IMR-90 (cell line): ENCODE measurements at regions not wholly inside any gene's neighbourhood (a gene's known extent, or its start where the extent isn't known, plus 50 kb on each side); places are given as distances from the start of the nearest gene placed in this dataset.

Experiments
- ATAC-seq: fragments of 200-7000 bp; cut with Tn5 transposase; 2 replicates; pipeline ENCODE4 v1.9.1; 2020; ENCODE audit warnings: low read depth, mild to moderate bottlenecking, moderate library complexity
- BruUV-seq: library from RNA; stranded (reverse); fragments of 400-500 nt; replicated peaks from 2 replicates; lab custom pipeline; 2021; lab: Mats Ljungman, UMichigan
- CTCF ChIA-PET: fragments of 300-600 bp; formaldehyde crosslinking; extraction: SDS; loops from one replicate; lab custom pipeline; 2021; ENCODE audit warnings: antibody characterized with exemption; lab: Yijun Ruan, JAX
- POLR2A ChIA-PET: fragments of 300-600 bp; sonication (Branson Sonifier 250); formaldehyde crosslinking; loops from one replicate; lab custom pipeline; 2022; ENCODE audit warnings: antibody characterized with exemption; ENCODE audit not compliant: unreplicated experiment; lab: Charles Lee
- DNase-seq: peaks from one replicate; pipeline ENCODE4 v3.0.0; 2013
- H2AFZ ChIP-seq: replicated peaks from 2 replicates; pipeline ENCODE3; 2013; ENCODE audit warnings: low read length, mild to moderate bottlenecking; ENCODE audit not compliant: poor library complexity
- H2AK5ac ChIP-seq: 2 replicates; pipeline ENCODE4 v1.6.1; 2013; ENCODE audit warnings: low read depth, low read length, inconsistent platforms
- H2AK9ac ChIP-seq: replicated peaks from 2 replicates; pipeline ENCODE3; 2013; ENCODE audit warnings: mild to moderate bottlenecking, low read depth, low read length, moderate library complexity; ENCODE audit not compliant: poor library complexity
- H2BK120ac ChIP-seq: 2 replicates; pipeline ENCODE4 v1.6.1; 2013; ENCODE audit warnings: low read depth, low read length, inconsistent platforms
- H2BK15ac ChIP-seq: 3 replicates; pipeline ENCODE4 v1.6.1; 2013; ENCODE audit warnings: low read depth, low read length, inconsistent platforms
- H2BK20ac ChIP-seq: 2 replicates; pipeline ENCODE4 v1.6.1; 2013; ENCODE audit warnings: low read depth, mild to moderate bottlenecking, inconsistent platforms, low read length, moderate library complexity
- H2BK5ac ChIP-seq: 2 replicates; pipeline ENCODE4 v1.6.1; 2013; ENCODE audit warnings: mild to moderate bottlenecking, low read depth, low read length, inconsistent platforms; ENCODE audit not compliant: poor library complexity, severe bottlenecking
- H3K14ac ChIP-seq: replicated peaks from 2 replicates; pipeline ENCODE4 v1.6.1; 2013; ENCODE audit warnings: low read depth, low read length, inconsistent platforms
- H3K18ac ChIP-seq: 2 replicates; pipeline ENCODE4 v1.6.1; 2013; ENCODE audit warnings: low read depth, low read length, control low read depth
- H3K23ac ChIP-seq: 2 replicates; pipeline ENCODE4 v1.6.1; 2013; ENCODE audit warnings: low read depth, low read length, inconsistent platforms
- H3K27ac ChIP-seq: 2 replicates; pipeline ENCODE4 v1.5.1; 2013; ENCODE audit warnings: mild to moderate bottlenecking, control low read depth, low read length; ENCODE audit not compliant: insufficient read depth
- H3K27me3 ChIP-seq: 2 replicates; pipeline ENCODE4 v1.6.1; 2013; ENCODE audit warnings: low read length; ENCODE audit not compliant: control insufficient read depth, insufficient read depth
- H3K36me3 ChIP-seq: 2 replicates; pipeline ENCODE4 v1.6.1; 2013; ENCODE audit warnings: low read length, mixed read lengths; ENCODE audit not compliant: control insufficient read depth, insufficient read depth
- H3K4ac ChIP-seq: 2 replicates; pipeline ENCODE4 v1.6.1; 2013; ENCODE audit warnings: low read depth, low read length, inconsistent platforms
- H3K4me1 ChIP-seq: 2 replicates; pipeline ENCODE4 v1.6.1; 2013; ENCODE audit warnings: low read length, mixed read lengths; ENCODE audit not compliant: control insufficient read depth, insufficient read depth
- H3K4me2 ChIP-seq: 2 replicates; pipeline ENCODE4 v1.6.1; 2013; ENCODE audit warnings: low read depth, mild to moderate bottlenecking, control low read depth, low read length, moderate library complexity
- H3K4me3 ChIP-seq: 2 replicates; pipeline ENCODE4 v1.5.1; 2013; ENCODE audit warnings: low read depth, mild to moderate bottlenecking, control low read depth, low read length, moderate library complexity; ENCODE audit not compliant: insufficient read depth
- H3K56ac ChIP-seq: 2 replicates; pipeline ENCODE4 v1.6.1; 2013; ENCODE audit warnings: low read length, inconsistent platforms; ENCODE audit not compliant: insufficient read depth; ENCODE audit errors: extremely low read depth
- H3K79me1 ChIP-seq, 2 experiments: 2 replicates each; pipeline ENCODE4 v1.6.1; 2013; ENCODE audit warnings: low read length in 2 of 2, inconsistent platforms in 1 of 2, low read depth in 1 of 2
- H3K9ac ChIP-seq: 2 replicates; pipeline ENCODE4 v1.6.1; 2013; ENCODE audit warnings: low read depth, low read length, control low read depth
- H3K9me1 ChIP-seq: 2 replicates; pipeline ENCODE4 v1.6.1; 2013; ENCODE audit warnings: low read length, inconsistent platforms; ENCODE audit not compliant: insufficient read depth
- H3K9me3 ChIP-seq: 2 replicates; pipeline ENCODE4 v1.6.1; 2013; ENCODE audit warnings: low read length; ENCODE audit not compliant: control insufficient read depth, insufficient read depth
- H4K20me1 ChIP-seq: 2 replicates; pipeline ENCODE4 v1.6.1; 2013; ENCODE audit warnings: low read length, inconsistent platforms; ENCODE audit not compliant: insufficient read depth
- H4K5ac ChIP-seq: 2 replicates; pipeline ENCODE4 v1.6.1; 2013; ENCODE audit warnings: mild to moderate bottlenecking, low read depth, low read length, control low read depth
- H4K8ac ChIP-seq, 2 experiments: 2 replicates each; pipeline ENCODE4 v1.6.1; 2013; ENCODE audit warnings: low read depth in 2 of 2, low read length in 2 of 2, control low read depth in 1 of 2, inconsistent platforms in 1 of 2
- H4K91ac ChIP-seq: 2 replicates; pipeline ENCODE4 v1.6.1; 2013; ENCODE audit warnings: low read depth, low read length, inconsistent platforms; ENCODE audit not compliant: insufficient read depth
- BHLHE40 ChIP-seq: fragments of 150-350 bp; IDR thresholded peaks from 2 replicates; pipeline ENCODE4 v1.6.1; 2016; ENCODE audit warnings: mild to moderate bottlenecking, low read depth, low read length
- CEBPB ChIP-seq: IDR thresholded peaks from 2 replicates; pipeline ENCODE4 v1.6.1; 2012; ENCODE audit warnings: low read depth, low read length, improper control_type of control experiment
- CHD1 ChIP-seq: IDR thresholded peaks from 2 replicates; pipeline ENCODE4 v1.6.1; 2012; ENCODE audit warnings: low read depth, low read length, improper control_type of control experiment
- FOS ChIP-seq: fragments of 150-350 bp; IDR thresholded peaks from 2 replicates; pipeline ENCODE4 v1.6.1; 2016; ENCODE audit warnings: low read depth, low read length
- MAFK ChIP-seq: IDR thresholded peaks from 2 replicates; pipeline ENCODE4 v1.6.1; 2012; ENCODE audit warnings: low read depth, low read length, improper control_type of control experiment
- MAZ ChIP-seq: IDR thresholded peaks from 2 replicates; pipeline ENCODE4 v1.6.1; 2012; ENCODE audit warnings: low read depth, mild to moderate bottlenecking, low read length, improper control_type of control experiment, moderate library complexity, borderline replicate concordance
- MXI1 ChIP-seq: IDR thresholded peaks from 2 replicates; pipeline ENCODE4 v1.6.1; 2012; ENCODE audit warnings: low read depth, mild to moderate bottlenecking, low read length, moderate library complexity, borderline replicate concordance
- NFE2L2 ChIP-seq: fragments of 150-350 bp; IDR thresholded peaks from 2 replicates; pipeline ENCODE4 v1.6.1; 2016; ENCODE audit warnings: low read depth, mild to moderate bottlenecking, low read length
- POLR2A ChIP-seq: IDR thresholded peaks from 2 replicates; pipeline ENCODE4 v1.6.1; 2012; ENCODE audit warnings: mild to moderate bottlenecking, low read depth, low read length
- RAD21 ChIP-seq: IDR thresholded peaks from 2 replicates; pipeline ENCODE4 v1.6.1; 2012; ENCODE audit warnings: low read length, improper control_type of control experiment
- RCOR1 ChIP-seq: IDR thresholded peaks from 2 replicates; pipeline ENCODE4 v1.6.1; 2012; ENCODE audit warnings: mild to moderate bottlenecking, low read length, improper control_type of control experiment; ENCODE audit not compliant: insufficient replicate concordance
- RFX5 ChIP-seq: IDR thresholded peaks from 2 replicates; pipeline ENCODE4 v1.8.0; 2012; ENCODE audit warnings: low read depth, mild to moderate bottlenecking, low read length, moderate library complexity
- SMC3 ChIP-seq: fragments of 150-350 bp; IDR thresholded peaks from 2 replicates; pipeline ENCODE4 v1.6.1; 2016; ENCODE audit warnings: low read depth, mild to moderate bottlenecking, antibody characterized with exemption, low read length, moderate library complexity
- WGBS, 2 experiments: methylation state at CpG; one replicate each; pipeline versions ENCODE4 v1.1.5 to v1.1.7; 2013; ENCODE audit warnings: missing lambda C conversion rate in 2 of 2; ENCODE audit not compliant: insufficient read length in 1 of 2; ENCODE audit errors: extremely low coverage in 2 of 2; 5-methylcytosine and 5-hydroxymethylcytosine counted together
- dilution Hi-C: fragments of 300-500 bp; cut with HindIII; formaldehyde crosslinking; loops from one replicate; pipeline ENCODE4 v1.14.3; 2018; ENCODE audit warnings: low sequenced_read_pairs; ENCODE audit not compliant: unreplicated experiment
- in situ Hi-C: fragments of 300-500 bp; cut with MboI; formaldehyde crosslinking; loops from 3 replicates; pipeline ENCODE4 v1.14.3; 2019; ENCODE audit warnings: low sequenced_read_pairs, inconsistent platforms, mixed read lengths
- intact Hi-C: fragments of 100-400 bp; cut with micrococcal nuclease; formaldehyde crosslinking; loops from 2 replicates; pipeline ENCODE4 v1.10.0; 2022
- TF ChIP-seq, protein P1 (sequence below): conservative IDR thresholded peaks from 2 replicates; pipeline ENCODE4 v1.5.1; 2012; ENCODE audit warnings: mild to moderate bottlenecking, low read depth, low read length, improper control_type of control experiment
- TF ChIP-seq, protein P2 (sequence below): fragments of 150-350 bp; IDR thresholded peaks from 2 replicates; pipeline ENCODE4 v1.6.1; 2016; ENCODE audit warnings: low read depth, mild to moderate bottlenecking, low read length, moderate library complexity, borderline replicate concordance
- TF ChIP-seq, protein P3 (sequence below): fragments of 150-350 bp; IDR thresholded peaks from 2 replicates; pipeline ENCODE4 v1.6.1; 2017; ENCODE audit warnings: mild to moderate bottlenecking, antibody characterized with exemption, low read length, low read depth

DNA sequence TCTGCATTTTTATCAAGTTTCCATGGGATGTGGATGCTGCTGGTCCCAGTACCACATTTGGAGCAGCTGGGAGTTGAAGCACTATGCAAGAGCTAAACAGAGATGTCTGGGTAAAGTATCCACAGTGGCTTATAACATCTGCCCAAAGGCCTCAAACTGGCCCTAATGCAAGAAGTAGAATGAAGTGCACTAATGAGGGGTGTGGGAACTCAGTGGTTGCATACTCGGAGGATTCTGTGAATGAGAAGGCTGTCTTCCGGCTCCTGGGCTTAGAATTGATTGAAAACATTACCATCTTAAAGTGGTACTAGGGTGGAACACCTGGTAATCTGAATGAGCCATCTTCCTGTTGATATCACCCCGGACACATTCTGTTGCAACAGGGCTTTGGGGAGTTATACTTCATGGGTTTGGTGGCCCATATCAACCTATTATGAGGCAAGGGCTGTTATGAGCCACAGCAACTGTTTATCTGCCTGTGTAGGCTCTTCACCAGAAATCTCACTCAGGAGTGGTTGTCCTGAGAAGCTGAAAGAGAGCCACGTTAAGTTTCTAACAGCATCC lies 54.7 kb upstream of the SNRPB2 start:
- no peaks in the 10 kb centered on the region for H3K27me3 ChIP-seq
- H3K18ac ChIP-seq = no peak overlapping the region
- no peaks in the 10 kb centered on the region for H3K4me1 ChIP-seq
- DNase-seq = no peak
- H3K79me1 ChIP-seq = no peaks in the 10 kb centered on the region
- dilution Hi-C loops = no loop called here
- H2BK5ac ChIP-seq = no peak overlapping the region
- H3K27ac ChIP-seq = no peak overlapping the region
- H3K56ac ChIP-seq = no peak overlapping the region
- no peak overlapping the region for H3K4me2 ChIP-seq
- CTCF ChIA-PET = no interaction called here
- H4K20me1 ChIP-seq = no peaks in the 10 kb centered on the region
- no peak overlapping the region for H3K4me3 ChIP-seq
- H2AK5ac ChIP-seq = no peak overlapping the region
- no peak overlapping the region for H3K4ac ChIP-seq
- no peak overlapping the region for H3K14ac ChIP-seq
- H4K5ac ChIP-seq = no peak overlapping the region
- H2AFZ ChIP-seq = no peak overlapping the region
- H4K8ac ChIP-seq = no peak overlapping the region
- no peak overlapping the region for H2BK120ac ChIP-seq
- no peak overlapping the region for H2BK20ac ChIP-seq
- H2BK15ac ChIP-seq = no peak overlapping the region
- in situ Hi-C loops = no loop called here
- H3K9me3 ChIP-seq = no peaks in the 10 kb centered on the region
- no TSS peak for BruUV-seq
- no peak overlapping the region for H4K91ac ChIP-seq
- H3K23ac ChIP-seq = no peak overlapping the region
- no peak overlapping the region for H2AK9ac ChIP-seq
- intact Hi-C loops = no loop called here
- H3K9me1 ChIP-seq = no peaks in the 10 kb centered on the region
- H3K36me3 ChIP-seq = no peaks in the 10 kb centered on the region
- H3K9ac ChIP-seq = no peak overlapping the region
- POLR2A ChIA-PET = no interaction called here
- no CpG with 5 or more reads among the region's 4 CpGs for WGBS, 2 experiments
- no peak for ATAC-seq
- TF ChIP-seq RCOR1 (no peak), SMC3 (no peak), RAD21 (no peak), RFX5 (no peak), FOS (no peak), CHD1 (no peak), NFE2L2 (no peak), POLR2A (no peak), MXI1 (no peak), CEBPB (no peak), MAZ (no peak), MAFK (no peak), BHLHE40 (no peak)
- TF ChIP-seq, protein P1, sequence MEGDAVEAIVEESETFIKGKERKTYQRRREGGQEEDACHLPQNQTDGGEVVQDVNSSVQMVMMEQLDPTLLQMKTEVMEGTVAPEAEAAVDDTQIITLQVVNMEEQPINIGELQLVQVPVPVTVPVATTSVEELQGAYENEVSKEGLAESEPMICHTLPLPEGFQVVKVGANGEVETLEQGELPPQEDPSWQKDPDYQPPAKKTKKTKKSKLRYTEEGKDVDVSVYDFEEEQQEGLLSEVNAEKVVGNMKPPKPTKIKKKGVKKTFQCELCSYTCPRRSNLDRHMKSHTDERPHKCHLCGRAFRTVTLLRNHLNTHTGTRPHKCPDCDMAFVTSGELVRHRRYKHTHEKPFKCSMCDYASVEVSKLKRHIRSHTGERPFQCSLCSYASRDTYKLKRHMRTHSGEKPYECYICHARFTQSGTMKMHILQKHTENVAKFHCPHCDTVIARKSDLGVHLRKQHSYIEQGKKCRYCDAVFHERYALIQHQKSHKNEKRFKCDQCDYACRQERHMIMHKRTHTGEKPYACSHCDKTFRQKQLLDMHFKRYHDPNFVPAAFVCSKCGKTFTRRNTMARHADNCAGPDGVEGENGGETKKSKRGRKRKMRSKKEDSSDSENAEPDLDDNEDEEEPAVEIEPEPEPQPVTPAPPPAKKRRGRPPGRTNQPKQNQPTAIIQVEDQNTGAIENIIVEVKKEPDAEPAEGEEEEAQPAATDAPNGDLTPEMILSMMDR = no peak
- TF ChIP-seq, protein P2, sequence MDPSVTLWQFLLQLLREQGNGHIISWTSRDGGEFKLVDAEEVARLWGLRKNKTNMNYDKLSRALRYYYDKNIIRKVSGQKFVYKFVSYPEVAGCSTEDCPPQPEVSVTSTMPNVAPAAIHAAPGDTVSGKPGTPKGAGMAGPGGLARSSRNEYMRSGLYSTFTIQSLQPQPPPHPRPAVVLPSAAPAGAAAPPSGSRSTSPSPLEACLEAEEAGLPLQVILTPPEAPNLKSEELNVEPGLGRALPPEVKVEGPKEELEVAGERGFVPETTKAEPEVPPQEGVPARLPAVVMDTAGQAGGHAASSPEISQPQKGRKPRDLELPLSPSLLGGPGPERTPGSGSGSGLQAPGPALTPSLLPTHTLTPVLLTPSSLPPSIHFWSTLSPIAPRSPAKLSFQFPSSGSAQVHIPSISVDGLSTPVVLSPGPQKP = no peak
- TF ChIP-seq, protein P3, sequence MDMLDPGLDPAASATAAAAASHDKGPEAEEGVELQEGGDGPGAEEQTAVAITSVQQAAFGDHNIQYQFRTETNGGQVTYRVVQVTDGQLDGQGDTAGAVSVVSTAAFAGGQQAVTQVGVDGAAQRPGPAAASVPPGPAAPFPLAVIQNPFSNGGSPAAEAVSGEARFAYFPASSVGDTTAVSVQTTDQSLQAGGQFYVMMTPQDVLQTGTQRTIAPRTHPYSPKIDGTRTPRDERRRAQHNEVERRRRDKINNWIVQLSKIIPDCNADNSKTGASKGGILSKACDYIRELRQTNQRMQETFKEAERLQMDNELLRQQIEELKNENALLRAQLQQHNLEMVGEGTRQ = no peak
